ENCODE measurements at regions not wholly inside any gene's neighbourhood (a gene's known extent, or its start where the extent isn't known, plus 50 kb on each side); places are given as distances from the start of the nearest gene placed in this dataset.

DNA sequence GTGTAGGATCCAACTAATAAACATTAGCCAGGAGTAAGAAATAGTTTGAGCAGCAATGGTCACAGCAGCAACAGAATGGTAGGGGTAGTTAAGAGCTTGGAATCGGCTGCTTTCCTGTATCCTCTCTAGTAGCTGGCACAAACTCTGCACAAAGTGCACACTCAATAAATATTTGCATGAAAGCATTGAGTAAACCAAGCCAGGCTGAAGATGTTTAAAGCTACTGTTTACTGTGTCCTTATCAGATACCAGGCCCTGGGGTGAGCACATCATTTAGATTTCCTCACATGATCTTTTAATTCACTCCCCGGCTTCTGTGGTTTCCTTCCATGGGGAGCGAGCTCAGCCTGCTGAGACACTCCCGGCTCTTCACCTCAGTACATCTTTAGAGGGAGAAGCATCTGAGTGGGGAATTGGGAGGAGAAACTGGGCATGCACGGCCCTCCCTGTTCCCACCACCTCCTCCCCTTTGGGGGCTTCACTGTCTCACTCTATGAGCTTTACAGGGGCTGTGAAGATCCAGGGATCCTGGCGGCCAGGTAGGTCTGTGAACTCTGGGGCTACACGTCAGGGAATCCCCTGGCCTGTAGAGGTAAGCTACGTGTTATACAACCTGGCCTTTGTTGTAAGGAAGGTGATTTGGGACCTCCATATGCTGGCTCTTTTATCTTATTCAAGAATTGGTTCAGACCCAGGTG is 107.2 kb upstream of the VASH1 start:
- POLR2A ChIA-PET (ENCODE audit: low non-redundant PET): no interaction called here
- DNase-seq (ENCODE audit: low spot score): no peak
- CTCF ChIA-PET: interaction anchor here (0.7 to 1.1 kb wide), 2 partner anchors 267 to 777 kb away, joined by 4 read pairs; no protein-coding TSS in a partner anchor
- TF ChIP-seq, protein P1, sequence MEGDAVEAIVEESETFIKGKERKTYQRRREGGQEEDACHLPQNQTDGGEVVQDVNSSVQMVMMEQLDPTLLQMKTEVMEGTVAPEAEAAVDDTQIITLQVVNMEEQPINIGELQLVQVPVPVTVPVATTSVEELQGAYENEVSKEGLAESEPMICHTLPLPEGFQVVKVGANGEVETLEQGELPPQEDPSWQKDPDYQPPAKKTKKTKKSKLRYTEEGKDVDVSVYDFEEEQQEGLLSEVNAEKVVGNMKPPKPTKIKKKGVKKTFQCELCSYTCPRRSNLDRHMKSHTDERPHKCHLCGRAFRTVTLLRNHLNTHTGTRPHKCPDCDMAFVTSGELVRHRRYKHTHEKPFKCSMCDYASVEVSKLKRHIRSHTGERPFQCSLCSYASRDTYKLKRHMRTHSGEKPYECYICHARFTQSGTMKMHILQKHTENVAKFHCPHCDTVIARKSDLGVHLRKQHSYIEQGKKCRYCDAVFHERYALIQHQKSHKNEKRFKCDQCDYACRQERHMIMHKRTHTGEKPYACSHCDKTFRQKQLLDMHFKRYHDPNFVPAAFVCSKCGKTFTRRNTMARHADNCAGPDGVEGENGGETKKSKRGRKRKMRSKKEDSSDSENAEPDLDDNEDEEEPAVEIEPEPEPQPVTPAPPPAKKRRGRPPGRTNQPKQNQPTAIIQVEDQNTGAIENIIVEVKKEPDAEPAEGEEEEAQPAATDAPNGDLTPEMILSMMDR (conservative IDR thresholded peaks at IDR 0.05; ENCODE audit: low read depth): no peak
- H3K27ac ChIP-seq: no peak overlapping the region

GRCh38 chr14:76654573-76655108 is 106.6 kb upstream of the VASH1 start:
- POLR2A ChIA-PET (ENCODE audit: low non-redundant PET): no interaction called here
- no peak overlapping the region for H3K27ac ChIP-seq
- TF ChIP-seq, protein P1 (conservative IDR thresholded peaks at IDR 0.05; ENCODE audit: low read depth): no peak
- DNase-seq (ENCODE audit: low spot score): peak; percentile 41
- CTCF ChIA-PET: interaction anchor here (0.7 to 1.1 kb wide), 2 partner anchors 267 to 778 kb away, joined by 4 read pairs; no protein-coding TSS in a partner anchor

GRCh38 chr14:76655331-76655730 is 105.9 kb upstream of the VASH1 start:
- DNase-seq (ENCODE audit: low spot score): no peak
- H3K27ac ChIP-seq: no peak overlapping the region
- TF ChIP-seq, protein P1 (conservative IDR thresholded peaks at IDR 0.05; ENCODE audit: low read depth): no peak
- ChIA-PET POLR2A (ENCODE audit: low non-redundant PET) (no interaction called here), CTCF (interaction anchor here (1.1 kb wide), 1 partner anchor 268 kb away, joined by 4 read pairs; no protein-coding TSS in a partner anchor)

DNA sequence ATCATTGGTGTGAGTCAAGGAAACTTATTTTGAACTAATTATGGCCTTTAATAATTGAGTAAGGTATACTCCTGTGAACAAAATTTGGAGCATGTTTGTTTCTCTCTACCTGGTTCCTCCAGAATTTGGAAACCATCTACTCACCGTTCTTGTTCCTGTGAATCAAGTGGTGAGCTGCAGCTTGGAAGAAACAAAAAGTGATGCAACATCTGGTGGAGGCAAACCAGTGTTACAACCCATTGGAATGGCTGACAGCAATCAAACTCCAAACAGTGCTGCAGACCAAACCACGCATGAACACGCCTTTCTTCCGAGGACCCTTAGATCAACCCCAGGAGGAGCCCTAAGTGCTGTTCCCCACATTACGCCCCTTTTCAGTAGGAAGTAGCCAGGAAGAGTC is 104.7 kb upstream of the VASH1 start:
- ChIA-PET CTCF (no interaction called here), POLR2A (ENCODE audit: low non-redundant PET) (no interaction called here)
- H3K27ac ChIP-seq: no peak overlapping the region
- DNase-seq (ENCODE audit: low spot score): no peak
- TF ChIP-seq, protein P1 (conservative IDR thresholded peaks at IDR 0.05; ENCODE audit: low read depth): no peak

DNA sequence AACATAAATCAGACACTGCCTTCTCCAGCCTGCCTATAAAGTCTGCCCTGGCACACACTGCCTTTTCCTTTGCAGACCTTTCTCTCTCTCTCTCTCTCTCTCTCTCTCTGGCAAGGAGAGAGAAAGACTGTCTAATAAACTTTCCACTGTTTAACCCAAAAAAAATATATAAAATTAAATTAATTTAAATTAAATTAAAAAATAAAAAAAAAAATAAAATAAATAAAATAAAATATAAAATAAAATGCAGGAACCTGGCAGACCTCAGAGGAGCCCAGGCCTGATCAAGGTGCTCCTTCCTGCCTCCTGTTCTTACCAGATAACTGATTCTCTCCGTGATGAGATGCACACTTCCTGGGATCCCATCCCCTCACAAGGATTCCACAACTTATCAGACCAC is 103.9 kb upstream of the VASH1 start:
- no peak overlapping the region for H3K27ac ChIP-seq
- CTCF ChIA-PET: no interaction called here
- no peak for DNase-seq (ENCODE audit: low spot score)
- TF ChIP-seq, protein P1 (conservative IDR thresholded peaks at IDR 0.05; ENCODE audit: low read depth): no peak
- POLR2A ChIA-PET (ENCODE audit: low non-redundant PET): no interaction called here

DNA sequence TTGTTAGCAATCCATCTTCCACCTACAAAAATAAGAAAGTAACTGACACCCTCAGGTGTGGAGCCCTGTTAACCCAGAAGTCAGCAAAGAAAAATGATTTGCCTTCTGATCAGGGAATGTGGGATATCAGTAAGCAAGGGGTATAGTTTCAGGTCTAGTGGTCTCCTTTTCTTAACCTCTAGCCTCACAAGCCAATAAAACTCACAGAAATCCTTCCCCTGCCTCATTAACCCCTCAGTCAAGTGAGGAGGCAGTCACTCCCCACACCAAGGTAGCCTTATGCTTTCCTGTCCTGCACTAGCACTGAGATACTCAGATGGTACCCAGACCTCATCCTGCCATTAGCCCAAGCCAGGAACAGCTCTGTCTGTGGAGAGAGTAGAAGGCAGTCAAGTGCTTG is 103.4 kb upstream of the VASH1 start:
- no peak overlapping the region for H3K27ac ChIP-seq
- POLR2A ChIA-PET (ENCODE audit: low non-redundant PET): no interaction called here
- DNase-seq (ENCODE audit: low spot score): no peak
- TF ChIP-seq, protein P1 (conservative IDR thresholded peaks at IDR 0.05; ENCODE audit: low read depth): no peak
- CTCF ChIA-PET: no interaction called here

Data from RWPE1 (cell line).